ENCODE measurements at regions not wholly inside any gene's neighbourhood (a gene's known extent, or its start where the extent isn't known, plus 50 kb on each side); places are given as distances from the start of the nearest gene placed in this dataset.

DNA sequence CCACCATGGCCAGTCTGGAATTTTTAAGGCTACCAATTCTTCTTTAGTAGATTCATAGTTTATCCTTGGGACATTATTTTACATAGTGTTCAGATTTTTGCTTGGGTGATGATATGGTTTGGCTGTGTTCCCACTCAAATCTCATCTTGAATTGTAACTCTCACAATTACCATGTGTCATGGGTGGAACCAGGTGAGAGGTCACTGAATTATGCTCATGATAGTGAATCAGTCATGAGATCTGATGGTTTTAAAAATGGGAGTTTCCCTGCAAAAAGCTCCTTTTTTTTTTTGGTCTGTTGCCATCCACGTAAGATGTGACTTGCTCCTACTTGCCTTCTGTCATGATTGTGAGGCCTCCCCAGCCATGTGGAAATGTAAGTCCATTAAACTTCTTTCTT, 163.9 kb downstream of the GABRG2 start:
- Histone ChIP-seq H3K9ac (ENCODE audit: low read length) (no peak overlapping the region), H3K27me3 (replicated peaks in 1 of 4; ENCODE audit: control extremely low read depth in 1 of 4, control insufficient read depth in 3 of 4, insufficient read depth in 4 of 4, low read length in 3 of 4) (no peaks in the 10 kb centered on the region), H3K4me3 (ENCODE audit: control extremely low read depth in 1 of 5, extremely low read depth in 1 of 5, insufficient read depth in 1 of 5, low read depth in 2 of 5, low read length in 4 of 5) (no peak overlapping the region), H3K79me2 (ENCODE audit: control insufficient read depth, insufficient read depth, low read length) (no peaks in the 10 kb centered on the region), H3K36me3 (replicated peaks in 1 of 2; ENCODE audit: control extremely low read depth in 1 of 2, control insufficient read depth in 1 of 2, extremely low read depth in 1 of 2, insufficient read depth in 2 of 2, low read length in 1 of 2) (no peaks in the 10 kb centered on the region), H3K4me1 (ENCODE audit: control insufficient read depth in 2 of 2, insufficient read depth in 2 of 2, low read length in 2 of 2) (no peaks in the 10 kb centered on the region), H3K9me3 (ENCODE audit: control extremely low read depth in 1 of 3, control insufficient read depth in 2 of 3, insufficient read depth in 1 of 3, low read length in 2 of 3) (peaks cover 0 to 6% (median 0%) of the 10 kb centered on the region in 3 donors), H3K4me2 (replicated peaks; ENCODE audit: low read depth, low read length, poor library complexity, severe bottlenecking) (no peak overlapping the region), H4K20me1 (ENCODE audit: control insufficient read depth, insufficient read depth, low read length, poor library complexity, severe bottlenecking) (no peaks in the 10 kb centered on the region), H3K27ac (ENCODE audit: low read length in 2 of 2) (no peak overlapping the region), H2AFZ (ENCODE audit: insufficient read depth, low read depth, low read length, poor library complexity, severe bottlenecking) (no peak overlapping the region)
- no CpG with 5 or more reads among the region's 1 CpG for WGBS (ENCODE audit: insufficient coverage)
- Mint-ChIP-seq H3K9me3 (ENCODE audit: insufficient read depth) (peaks cover 11% of the 10 kb centered on the region), H3K4me3 (no peak overlapping the region), H3K4me1 (no peaks in the 10 kb centered on the region), H3K27me3 (no peaks in the 10 kb centered on the region), H3K27ac (no peak overlapping the region)
- TF ChIP-seq, protein P1, sequence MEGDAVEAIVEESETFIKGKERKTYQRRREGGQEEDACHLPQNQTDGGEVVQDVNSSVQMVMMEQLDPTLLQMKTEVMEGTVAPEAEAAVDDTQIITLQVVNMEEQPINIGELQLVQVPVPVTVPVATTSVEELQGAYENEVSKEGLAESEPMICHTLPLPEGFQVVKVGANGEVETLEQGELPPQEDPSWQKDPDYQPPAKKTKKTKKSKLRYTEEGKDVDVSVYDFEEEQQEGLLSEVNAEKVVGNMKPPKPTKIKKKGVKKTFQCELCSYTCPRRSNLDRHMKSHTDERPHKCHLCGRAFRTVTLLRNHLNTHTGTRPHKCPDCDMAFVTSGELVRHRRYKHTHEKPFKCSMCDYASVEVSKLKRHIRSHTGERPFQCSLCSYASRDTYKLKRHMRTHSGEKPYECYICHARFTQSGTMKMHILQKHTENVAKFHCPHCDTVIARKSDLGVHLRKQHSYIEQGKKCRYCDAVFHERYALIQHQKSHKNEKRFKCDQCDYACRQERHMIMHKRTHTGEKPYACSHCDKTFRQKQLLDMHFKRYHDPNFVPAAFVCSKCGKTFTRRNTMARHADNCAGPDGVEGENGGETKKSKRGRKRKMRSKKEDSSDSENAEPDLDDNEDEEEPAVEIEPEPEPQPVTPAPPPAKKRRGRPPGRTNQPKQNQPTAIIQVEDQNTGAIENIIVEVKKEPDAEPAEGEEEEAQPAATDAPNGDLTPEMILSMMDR (IDR thresholded peaks at IDR 0.05) = no peak
- no peak for TF ChIP-seq EZH2 (IDR thresholded peaks at IDR 0.05; ENCODE audit: borderline replicate concordance, insufficient read depth, low read depth, low read length, poor library complexity, severe bottlenecking)
- ATAC-seq (ENCODE audit: low read depth) (no peak), DNase-seq (no peak)
- intact Hi-C loops (cut with micrococcal nuclease) = no loop called here
- ChIA-PET CTCF (no interaction called here), POLR2A (no interaction called here)

DNA sequence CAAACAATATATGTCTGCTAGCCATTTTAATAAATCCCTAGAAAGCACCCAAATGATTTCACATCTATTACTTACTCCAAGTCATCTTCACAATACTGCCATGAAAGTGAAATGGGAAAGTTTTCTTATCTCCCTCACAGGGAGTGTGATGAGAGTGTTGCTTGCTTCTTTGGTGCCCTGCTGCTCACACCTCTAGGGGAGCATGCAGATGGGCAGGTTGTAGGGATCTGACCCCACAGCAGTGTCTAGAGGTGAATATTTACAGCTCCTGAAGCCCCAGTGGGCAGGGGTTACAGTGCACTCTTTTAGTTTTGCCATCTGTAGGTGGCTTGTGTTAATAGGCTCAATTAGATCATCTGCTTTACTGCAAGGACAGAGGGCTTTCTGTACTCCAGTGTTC, 173.2 kb downstream of the GABRG2 start:
- H3K27ac Mint-ChIP-seq = no peak overlapping the region
- DNase-seq (no peak), ATAC-seq (ENCODE audit: low read depth) (no peak)
- Histone ChIP-seq H3K4me3 (ENCODE audit: control extremely low read depth in 1 of 5, extremely low read depth in 1 of 5, insufficient read depth in 1 of 5, low read depth in 2 of 5, low read length in 4 of 5) (no peak overlapping the region), H3K9ac (ENCODE audit: low read length) (no peak overlapping the region), H3K9me3 (ENCODE audit: control extremely low read depth in 1 of 3, control insufficient read depth in 2 of 3, insufficient read depth in 1 of 3, low read length in 2 of 3) (peaks cover 0 to 8% (median 0%) of the 10 kb centered on the region in 3 donors), H2AFZ (ENCODE audit: insufficient read depth, low read depth, low read length, poor library complexity, severe bottlenecking) (no peak overlapping the region), H3K27ac (ENCODE audit: low read length in 2 of 2) (no peak overlapping the region), H3K4me2 (replicated peaks; ENCODE audit: low read depth, low read length, poor library complexity, severe bottlenecking) (no peak overlapping the region), H4K20me1 (ENCODE audit: control insufficient read depth, insufficient read depth, low read length, poor library complexity, severe bottlenecking) (no peaks in the 10 kb centered on the region), H3K27me3 (replicated peaks in 1 of 4; ENCODE audit: control extremely low read depth in 1 of 4, control insufficient read depth in 3 of 4, insufficient read depth in 4 of 4, low read length in 3 of 4) (no peaks in the 10 kb centered on the region), H3K79me2 (ENCODE audit: control insufficient read depth, insufficient read depth, low read length) (no peaks in the 10 kb centered on the region), H3K36me3 (replicated peaks in 1 of 2; ENCODE audit: control extremely low read depth in 1 of 2, control insufficient read depth in 1 of 2, extremely low read depth in 1 of 2, insufficient read depth in 2 of 2, low read length in 1 of 2) (no peaks in the 10 kb centered on the region), H3K4me1 (ENCODE audit: control insufficient read depth in 2 of 2, insufficient read depth in 2 of 2, low read length in 2 of 2) (no peaks in the 10 kb centered on the region)
- H3K9me3 Mint-ChIP-seq (ENCODE audit: insufficient read depth) = peaks cover 10% of the 10 kb centered on the region
- H3K4me1 Mint-ChIP-seq = no peaks in the 10 kb centered on the region
- no peaks in the 10 kb centered on the region for H3K27me3 Mint-ChIP-seq
- no peak overlapping the region for H3K4me3 Mint-ChIP-seq
- ChIA-PET POLR2A (no interaction called here), CTCF (no interaction called here)
- no peak for TF ChIP-seq EZH2 (IDR thresholded peaks at IDR 0.05; ENCODE audit: borderline replicate concordance, insufficient read depth, low read depth, low read length, poor library complexity, severe bottlenecking)
- intact Hi-C loops (cut with micrococcal nuclease) = no loop called here

Measured in B cell (primary cell).